ENCODE measurements at regions not wholly inside any gene's neighbourhood (a gene's known extent, or its start where the extent isn't known, plus 50 kb on each side); places are given as distances from the start of the nearest gene placed in this dataset.
A peak's percentile ranks its signal among the peaks of the same experiment; 100 is the strongest.
"Not testable (repeated sequence)": the region's sequence is repeated elsewhere in the genome, so short reads cannot be mapped to it uniquely, and the experiment has no call there.

DNA sequence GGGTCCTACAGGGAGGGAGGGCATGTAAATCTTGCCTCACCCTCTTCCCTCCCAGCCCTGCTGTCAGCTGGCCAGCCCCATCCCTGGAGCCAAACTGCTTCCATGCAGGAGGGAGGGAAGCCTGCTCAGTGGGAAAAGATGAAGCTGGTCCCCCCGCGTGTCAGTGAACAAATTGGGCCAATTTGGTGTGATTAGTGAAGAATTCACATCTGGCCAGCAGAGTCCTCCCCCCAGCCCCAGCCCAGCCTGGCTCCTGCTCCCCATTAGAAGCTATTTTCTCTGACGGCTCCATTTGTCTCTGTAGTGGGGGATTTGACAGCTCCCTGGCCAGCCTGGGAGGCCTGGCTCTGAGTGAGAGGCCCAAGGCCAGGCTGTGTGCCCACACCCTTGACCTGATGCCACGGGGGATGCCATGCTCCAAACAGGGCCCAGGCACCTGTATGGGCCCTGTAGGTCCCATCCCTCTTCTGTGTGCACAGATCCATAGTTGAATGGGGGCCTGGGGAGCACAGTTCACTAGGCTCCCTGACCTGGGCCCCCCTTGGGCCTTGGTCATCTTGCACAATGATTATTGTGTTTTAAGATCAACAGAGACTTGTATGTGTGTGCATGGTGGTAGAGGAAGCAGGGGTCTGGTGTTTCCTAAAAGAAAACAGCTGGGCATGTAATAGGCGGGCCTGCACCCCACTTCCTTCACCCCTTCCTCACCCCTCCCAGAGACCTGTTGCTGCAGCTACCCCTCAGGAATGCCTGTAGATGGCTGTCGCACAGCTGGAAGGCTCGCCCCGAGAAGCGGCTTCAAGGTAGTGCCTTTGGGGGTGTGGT, 50.7 kb upstream of the TAC4 start:
- peak; percentile 76 for DNase-seq

DNA sequence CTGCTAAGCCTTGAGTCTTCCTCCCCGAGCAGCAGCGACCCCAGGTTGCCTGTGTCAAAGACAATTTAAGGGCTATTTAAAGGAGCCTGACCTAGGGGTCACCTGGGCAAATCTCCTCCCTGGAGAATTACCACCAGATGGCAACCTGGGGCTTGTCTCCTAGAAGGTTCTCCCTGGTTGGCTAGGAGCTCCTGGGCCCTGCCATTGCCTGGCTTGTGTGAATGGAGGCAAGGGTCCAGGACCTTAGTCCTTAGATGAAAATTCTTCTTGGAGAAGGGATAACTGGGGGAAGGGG, 51.3 kb upstream of the TAC4 start:
- peak; percentile 82 for DNase-seq

- no peak for DNase-seq
These were observed 51.7 kb upstream of the TAC4 start for GRCh38 chr17:49899588-49899987.

DNA sequence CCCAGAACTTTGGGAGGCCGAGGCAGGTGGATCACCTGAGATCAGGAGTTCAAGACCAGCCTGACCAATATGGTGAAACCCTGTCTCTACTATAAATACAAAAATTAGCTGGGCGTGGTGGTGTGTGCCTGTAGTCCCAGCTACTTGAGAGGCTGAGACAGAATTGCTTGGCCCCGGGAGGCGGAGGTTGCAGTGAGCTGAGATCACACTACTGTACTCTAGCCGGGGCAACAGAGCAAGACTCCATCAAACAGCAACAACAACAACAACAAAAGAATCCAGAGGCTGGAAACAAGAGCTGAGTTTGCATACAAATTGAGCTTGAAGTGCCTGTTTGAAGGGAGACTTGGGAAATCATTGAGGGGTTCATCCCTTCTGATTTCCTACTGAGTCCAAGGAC, 52.9 kb upstream of the TAC4 start:
- not testable (repeated sequence) for DNase-seq

DNA sequence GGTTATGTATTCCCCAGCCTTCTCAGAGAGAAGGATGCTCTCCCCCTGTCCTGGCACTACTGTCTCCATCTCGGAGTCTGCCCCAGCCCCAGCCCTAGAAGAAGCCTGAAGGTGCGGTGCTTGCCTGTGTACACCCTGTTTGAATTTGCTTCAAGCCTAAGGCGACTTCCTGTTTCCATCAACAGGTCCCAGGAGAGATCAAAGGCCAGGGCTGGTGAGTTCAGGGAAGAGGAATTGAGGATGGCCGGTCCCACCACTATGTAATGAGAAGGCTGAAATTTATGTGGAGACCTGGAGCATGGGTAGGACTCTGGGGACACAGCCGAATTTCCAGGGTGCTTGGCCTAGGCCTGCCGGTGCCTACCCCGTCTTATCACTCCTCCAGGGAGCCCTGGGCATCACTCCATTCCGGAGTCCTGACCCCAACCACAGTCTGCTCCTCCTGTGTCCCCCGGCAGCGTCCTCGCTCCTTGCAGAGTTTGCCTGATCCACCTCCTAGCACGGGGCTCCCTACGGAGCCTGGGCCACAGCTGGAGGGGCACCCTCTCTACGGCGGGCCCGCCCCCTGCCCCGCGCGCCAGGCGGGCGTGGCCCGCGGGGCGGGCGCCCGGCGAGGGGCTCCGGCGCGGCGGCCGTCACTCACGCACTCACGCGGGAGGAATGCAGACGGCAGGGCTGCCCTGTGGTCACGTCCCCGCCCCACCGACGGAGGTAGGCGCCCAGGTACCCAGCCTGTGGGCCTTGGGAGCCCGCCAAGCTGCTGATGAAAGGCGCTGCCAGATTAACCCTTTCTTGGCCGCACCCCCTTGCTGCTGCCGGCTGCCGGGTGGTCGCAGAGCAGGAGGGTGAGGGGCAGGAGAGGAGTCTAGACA, 53.8 kb upstream of the TAC4 start:
- peak; percentile 91 for DNase-seq

- DNase-seq = peak; percentile 61
These were observed 55.7 kb upstream of the TAC4 start for GRCh38 chr17:49903523-49903922.

DNA sequence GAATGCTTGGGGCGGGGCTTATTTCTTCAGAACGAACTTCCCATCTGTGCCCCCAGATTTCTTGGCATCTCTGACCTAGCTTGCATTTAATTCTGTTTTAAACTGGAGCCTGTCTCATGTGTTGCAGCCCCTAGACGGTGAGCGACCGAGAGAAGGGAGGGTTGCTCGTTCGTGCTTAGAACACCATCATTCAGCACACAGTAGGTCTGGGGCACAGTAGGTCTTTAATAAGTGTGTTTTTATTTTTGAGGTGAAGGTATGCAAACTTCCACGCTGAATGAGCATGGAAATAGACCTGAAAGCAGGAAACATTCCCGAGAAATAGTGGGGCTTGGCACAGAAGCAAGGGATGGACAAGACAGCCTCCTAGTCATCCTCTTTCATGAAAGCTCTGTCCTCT, 57.0 kb upstream of the TAC4 start:
- DNase-seq = no peak

- DNase-seq = no peak
These were observed 58.8 kb upstream of the TAC4 start for GRCh38 chr17:49906531-49907136.

DNA sequence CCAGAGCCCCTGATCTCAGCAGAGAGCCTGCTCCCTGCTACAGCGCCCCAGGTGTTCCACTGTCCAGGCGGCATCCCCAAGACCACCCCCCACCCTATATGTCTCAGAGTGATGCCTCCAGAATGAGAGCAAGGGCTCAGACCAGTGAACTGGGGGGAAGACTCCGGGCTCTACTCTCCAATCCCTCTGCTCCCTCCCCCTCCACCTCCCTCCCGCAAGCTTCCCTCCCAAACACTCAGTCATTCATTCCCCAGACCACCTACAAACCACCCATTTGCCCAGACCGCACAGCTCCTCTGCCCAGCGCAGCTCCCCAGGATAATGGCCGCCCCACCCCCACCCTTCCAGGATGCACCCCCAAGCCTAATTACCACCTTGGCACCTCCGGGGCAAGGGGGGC, 59.4 kb upstream of the TAC4 start:
- DNase-seq = no peak

- peak; percentile 73 for DNase-seq
These were observed 59.9 kb upstream of the DLX4 start for GRCh38 chr17:49908782-49909714.

DNA sequence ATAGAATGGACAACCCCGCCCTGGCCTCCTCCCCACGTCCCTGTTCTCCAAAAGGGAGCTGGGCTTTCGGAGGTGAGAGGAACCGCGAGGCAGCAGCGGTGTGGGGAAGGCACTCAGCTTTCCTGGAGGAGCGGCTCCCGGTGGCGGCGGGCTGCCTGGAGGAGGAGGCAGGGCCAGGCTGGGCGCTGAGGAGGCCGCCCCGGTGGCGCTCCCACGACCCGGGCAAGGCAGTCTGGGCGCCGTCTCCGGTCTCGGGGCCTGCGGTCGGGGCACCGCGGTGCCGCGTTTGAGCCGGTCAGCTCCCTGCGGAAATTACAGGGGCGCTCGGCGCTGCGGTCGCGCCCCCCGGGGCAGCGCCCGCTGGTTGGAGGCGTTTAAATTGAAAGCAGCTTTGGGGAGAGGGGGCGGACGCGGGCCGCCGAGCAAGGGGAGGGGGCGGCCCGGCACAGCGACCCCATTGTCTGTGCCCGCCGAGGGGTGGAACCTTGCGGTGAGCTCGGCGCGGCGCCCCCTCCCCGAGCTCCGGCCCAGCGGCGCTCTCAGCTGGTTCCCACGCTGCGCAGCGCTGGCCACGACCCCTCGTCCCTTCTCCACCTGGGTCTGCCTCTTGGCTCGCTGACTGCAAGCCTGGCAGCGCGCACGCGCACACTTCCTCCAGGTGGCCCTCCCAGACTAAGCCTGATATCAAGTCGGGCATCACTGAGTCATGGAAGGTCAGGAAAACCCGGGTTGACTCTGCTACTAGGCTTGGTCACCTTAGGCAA, 58.7 kb upstream of the DLX4 start:
- DNase-seq = peak; percentile 94

GRCh38 chr17:49910858-49911204, 58.2 kb upstream of the DLX4 start:
- no peak for DNase-seq

DNA sequence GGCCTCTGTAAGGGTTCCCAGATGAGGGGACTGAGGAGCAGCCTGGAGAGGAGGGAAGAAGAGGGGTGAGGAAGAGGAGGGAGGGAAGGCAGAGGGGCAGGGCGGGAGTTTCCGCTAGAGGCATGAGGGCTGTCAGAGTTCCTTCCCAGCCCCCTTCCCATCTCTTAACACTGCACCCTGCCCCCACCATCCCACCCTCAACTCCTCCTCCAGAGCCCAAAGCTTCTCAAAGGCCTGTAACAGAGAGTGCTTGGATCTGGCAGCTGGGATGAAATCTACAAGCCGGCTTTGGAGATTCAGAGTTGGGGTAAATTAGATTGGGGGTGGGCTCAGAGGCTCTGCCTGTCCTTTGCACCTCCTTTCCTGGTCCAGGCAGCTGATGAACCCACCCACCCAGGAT, 57.3 kb upstream of the DLX4 start:
- no peak for DNase-seq

- DNase-seq = peak; percentile 79
These were observed 55.5 kb upstream of the DLX4 start for GRCh38 chr17:49913226-49914095.

GRCh38 chr17:49914096-49914490, 54.9 kb upstream of the DLX4 start:
- DNase-seq = peak; percentile 92

- DNase-seq = no peak
These were observed 54.3 kb upstream of the DLX4 start for GRCh38 chr17:49914664-49915063.

- DNase-seq = no peak
These were observed 53.7 kb upstream of the DLX4 start for GRCh38 chr17:49915260-49915659.

- DNase-seq = peak; percentile 93
These were observed 53.3 kb upstream of the DLX4 start for GRCh38 chr17:49915670-49916069.

- DNase-seq = no peak
These were observed 52.0 kb upstream of the DLX4 start for GRCh38 chr17:49916854-49917515.

DNA sequence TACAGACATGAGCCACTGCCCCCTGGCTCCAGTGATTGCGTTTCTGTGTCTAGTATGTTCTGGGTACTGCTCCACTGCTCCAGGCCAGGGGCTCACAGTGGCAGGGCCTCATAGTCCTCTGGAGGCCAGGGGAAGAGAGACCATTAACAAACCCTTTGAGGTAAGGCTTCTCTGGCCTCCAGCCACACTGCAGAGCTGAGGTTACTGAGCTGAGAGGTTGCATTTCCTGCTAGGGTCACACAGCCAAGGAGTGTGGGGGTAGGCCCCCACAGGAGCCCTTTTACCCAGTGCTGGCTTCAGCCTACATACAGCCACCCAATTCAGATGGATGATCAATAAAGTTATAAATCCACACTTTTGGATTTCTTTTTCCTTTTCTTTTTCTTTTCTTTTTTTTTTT, 50.4 kb upstream of the DLX4 start:
- DNase-seq = no peak

All from islet precursor cell (in vitro differentiated cells).